H1 (cell line): ENCODE measurements at regions not wholly inside any gene's neighbourhood (a gene's known extent, or its start where the extent isn't known, plus 50 kb on each side); places are given as distances from the start of the nearest gene placed in this dataset.

Source experiments
- CTCF ChIA-PET: fragments of 300-600 bp; sonication (Branson Sonifier 250); formaldehyde crosslinking; loops from one replicate; lab custom pipeline; 2021; ENCODE audit not compliant: partially characterized antibody; lab: Charles Lee
- POLR2A ChIA-PET: fragments of 300-600 bp; sonication (Branson Sonifier 250); formaldehyde crosslinking; loops from one replicate; lab custom pipeline; 2021; ENCODE audit warnings: inconsistent platforms; ENCODE audit not compliant: partially characterized antibody; lab: Charles Lee
- DNase-seq, 2 experiments: peaks; one replicate each; pipeline versions ENCODE4 v3.0.0 to v3.0.0-alpha.2; 2010 to 2022; ENCODE audit warnings: low spot score in 2 of 2, low read depth in 1 of 2, mixed read lengths in 1 of 2
- FAIRE-seq: peaks from 2 replicates; lab custom pipeline; 2011; peaks lifted over from hg19 to GRCh38; lab: Jason Lieb, UNC
- H2AFZ ChIP-seq: 2 replicates; pipeline ENCODE4 v1.8.1; 2012; ENCODE audit warnings: low read length, inconsistent platforms
- H2AK5ac ChIP-seq: 2 replicates; pipeline ENCODE4 v1.6.1; 2013; ENCODE audit warnings: low read depth, low read length
- H2BK120ac ChIP-seq: replicated peaks from 2 replicates; pipeline ENCODE3; 2013; ENCODE audit warnings: low read depth, low read length, inconsistent platforms
- H2BK12ac ChIP-seq: 2 replicates; pipeline ENCODE4 v1.6.1; 2013; ENCODE audit warnings: low read depth, low read length
- H2BK15ac ChIP-seq: 2 replicates; pipeline ENCODE4 v1.6.1; 2013; ENCODE audit warnings: low read length
- H2BK20ac ChIP-seq: 2 replicates; pipeline ENCODE4 v1.6.1; 2013; ENCODE audit warnings: low read length
- H2BK5ac ChIP-seq: 2 replicates; pipeline ENCODE4 v1.6.1; 2013; ENCODE audit warnings: low read depth, low read length
- H3K14ac ChIP-seq: 2 replicates; pipeline ENCODE4 v1.6.1; 2013; ENCODE audit warnings: inconsistent platforms; ENCODE audit not compliant: insufficient read length
- H3K18ac ChIP-seq: 2 replicates; pipeline ENCODE4 v1.6.1; 2013; ENCODE audit warnings: low read length; ENCODE audit errors: extremely low read depth
- H3K23ac ChIP-seq: 2 replicates; pipeline ENCODE4 v1.6.1; 2013; ENCODE audit warnings: inconsistent platforms; ENCODE audit not compliant: insufficient read length
- H3K23me2 ChIP-seq: 2 replicates; pipeline ENCODE4 v1.6.1; 2013; ENCODE audit warnings: low read depth, low read length
- H3K27ac ChIP-seq: 2 replicates; pipeline ENCODE4 v1.6.1; 2011; ENCODE audit warnings: low read depth, low read length, inconsistent platforms
- H3K27me3 ChIP-seq, 4 experiments: replicated peaks in 1 of 4; 1 replicate in 1 of 4; 2 replicates in 3 of 4; pipeline versions ENCODE4 v1.6.1 to v1.8.1; 2011 to 2013; ENCODE audit warnings: low read length in 3 of 4, mild to moderate bottlenecking in 3 of 4, inconsistent platforms in 2 of 4, mixed read lengths in 2 of 4, moderate library complexity in 1 of 4; ENCODE audit not compliant: control insufficient read depth in 3 of 4, insufficient read depth in 3 of 4; ENCODE audit errors: extremely low read depth in 1 of 4
- H3K36me3 ChIP-seq, 4 experiments: 2 replicates each; pipeline versions ENCODE4 v1.6.1 to v1.8.1; 2011 to 2013; ENCODE audit warnings: mild to moderate bottlenecking in 4 of 4, low read length in 3 of 4, moderate library complexity in 2 of 4, control low read depth in 1 of 4, inconsistent platforms in 1 of 4; ENCODE audit not compliant: insufficient read depth in 4 of 4, control insufficient read depth in 2 of 4
- H3K4ac ChIP-seq: replicated peaks from 2 replicates; pipeline ENCODE3; 2013; ENCODE audit warnings: low read length, low read depth, mixed read lengths, inconsistent platforms; ENCODE audit not compliant: insufficient read length
- H3K4me1 ChIP-seq, 4 experiments: replicated peaks in 1 of 4; 1 replicate in 1 of 4; 2 replicates in 3 of 4; pipeline versions ENCODE4 v1.6.1 to v1.8.1; 2011 to 2013; ENCODE audit warnings: low read length in 3 of 4, inconsistent platforms in 2 of 4, mixed read lengths in 1 of 4; ENCODE audit not compliant: insufficient read depth in 4 of 4, control insufficient read depth in 3 of 4
- H3K4me2 ChIP-seq, 2 experiments: 2 replicates each; pipeline versions ENCODE4 v1.6.1 to v1.8.1; 2011 to 2013; ENCODE audit warnings: low read depth in 2 of 2, low read length in 2 of 2, control low read depth in 1 of 2, inconsistent platforms in 1 of 2, mild to moderate bottlenecking in 1 of 2; ENCODE audit not compliant: insufficient read depth in 1 of 2
- H3K4me3 ChIP-seq, 4 experiments: fragments of 200-600, 300-600 bp in 1 of 4; sonication (generic), shearing (Covaris generic), sonication (Bioruptor Twin) in 1 of 4; 2 replicates each; pipeline versions ENCODE4 v1.5.1 to v1.8.1; 2011 to 2016; ENCODE audit warnings: low read length in 4 of 4, low read depth in 3 of 4, control low read depth in 2 of 4, inconsistent platforms in 2 of 4, mild to moderate bottlenecking in 2 of 4, mixed read lengths in 1 of 4, moderate library complexity in 1 of 4; ENCODE audit not compliant: insufficient read depth in 2 of 4; ENCODE audit errors: extremely low read depth in 1 of 4
- H3K56ac ChIP-seq: replicated peaks from 2 replicates; pipeline ENCODE3; 2013; ENCODE audit warnings: low read depth, mild to moderate bottlenecking, mixed read lengths, low read length, inconsistent platforms; ENCODE audit not compliant: insufficient read length
- H3K79me1 ChIP-seq: 2 replicates; pipeline ENCODE4 v1.6.1; 2013; ENCODE audit warnings: low read depth, low read length, control low read depth
- H3K79me2 ChIP-seq, 2 experiments: 2 replicates each; pipeline versions ENCODE4 v1.6.1 to v1.8.1; 2012 to 2013; ENCODE audit warnings: low read length in 2 of 2, mild to moderate bottlenecking in 2 of 2, inconsistent platforms in 1 of 2; ENCODE audit not compliant: insufficient read depth in 2 of 2, control insufficient read depth in 1 of 2
- H3K9ac ChIP-seq, 4 experiments: replicated peaks in 1 of 4; 1 replicate in 1 of 4; 2 replicates in 3 of 4; pipeline versions ENCODE4 v1.6.1 to v1.8.1; 2011 to 2013; ENCODE audit warnings: low read depth in 3 of 4, low read length in 3 of 4, control low read depth in 2 of 4, mild to moderate bottlenecking in 2 of 4, moderate library complexity in 2 of 4, inconsistent platforms in 1 of 4; ENCODE audit errors: extremely low read depth in 1 of 4
- H3K9me3 ChIP-seq, 2 experiments: 2 replicates each; pipeline versions ENCODE4 v1.6.1 to v1.8.1; 2012 to 2013; ENCODE audit warnings: mild to moderate bottlenecking in 2 of 2, moderate library complexity in 2 of 2, control low read depth in 1 of 2, inconsistent platforms in 1 of 2, low read depth in 1 of 2, low read length in 1 of 2, mixed read lengths in 1 of 2; ENCODE audit not compliant: insufficient read depth in 2 of 2
- H4K20me1 ChIP-seq, 2 experiments: replicated peaks in 1 of 2; 2 replicates each; pipeline versions ENCODE3 to v1.8.1; 2011 to 2013; ENCODE audit warnings: inconsistent platforms in 2 of 2, low read length in 2 of 2, mild to moderate bottlenecking in 1 of 2; ENCODE audit not compliant: insufficient read depth in 2 of 2, control insufficient read depth in 1 of 2
- H4K5ac ChIP-seq: 2 replicates; pipeline ENCODE4 v1.6.1; 2013; ENCODE audit warnings: low read length, low read depth, mixed read lengths, inconsistent platforms; ENCODE audit not compliant: insufficient read length
- H4K8ac ChIP-seq: 2 replicates; pipeline ENCODE4 v1.8.0; 2013; ENCODE audit warnings: mild to moderate bottlenecking, moderate library complexity, low read length, inconsistent platforms; ENCODE audit not compliant: insufficient read depth; ENCODE audit errors: extremely low read depth
- H4K91ac ChIP-seq: replicated peaks from 2 replicates; pipeline ENCODE3; 2013; ENCODE audit warnings: low read length, mixed read lengths, inconsistent platforms; ENCODE audit not compliant: insufficient read length
- BACH1 ChIP-seq: IDR thresholded peaks from 2 replicates; pipeline ENCODE4 v1.6.1; 2012; ENCODE audit warnings: low read length, improper control_type of control experiment
- CHD1 ChIP-seq: IDR thresholded peaks from 2 replicates; pipeline ENCODE4 v1.6.1; 2012; ENCODE audit warnings: low read depth, low read length, improper control_type of control experiment
- CREB1 ChIP-seq: IDR thresholded peaks from 2 replicates; pipeline ENCODE4 v1.6.1; 2012; ENCODE audit warnings: inconsistent platforms
- EZH2 ChIP-seq: fragments of 200-600 bp; sonication (generic); IDR thresholded peaks from 2 replicates; pipeline ENCODE4 v1.7.1; 2012; ENCODE audit warnings: low read depth, mild to moderate bottlenecking, moderate library complexity, low read length, inconsistent platforms; ENCODE audit not compliant: severe bottlenecking
- FOSL1 ChIP-seq: IDR thresholded peaks from 2 replicates; pipeline ENCODE4 v1.6.1; 2011; ENCODE audit warnings: mild to moderate bottlenecking, low read depth, low read length, moderate library complexity; ENCODE audit not compliant: insufficient read depth
- GTF2F1 ChIP-seq: IDR thresholded peaks from 2 replicates; pipeline ENCODE4 v1.6.1; 2012; ENCODE audit warnings: low read depth, low read length, improper control_type of control experiment, borderline replicate concordance
- JUN ChIP-seq: IDR thresholded peaks from 2 replicates; pipeline ENCODE4 v1.6.1; 2011; ENCODE audit warnings: low read depth, mild to moderate bottlenecking, improper control_type of control experiment, low read length
- KDM1A ChIP-seq: fragments of 200-600, 300-600 bp; sonication (generic); IDR thresholded peaks from 2 replicates; pipeline ENCODE4 v1.7.1; 2016; ENCODE audit warnings: mild to moderate bottlenecking, low read length, borderline replicate concordance
- KDM4A ChIP-seq: IDR thresholded peaks from one replicate; pipeline ENCODE4 v1.7.1; 2012; ENCODE audit warnings: low read depth, mild to moderate bottlenecking, moderate library complexity, low read length, inconsistent platforms; ENCODE audit not compliant: severe bottlenecking
- KDM5A ChIP-seq: fragments of 200-600 bp; IDR thresholded peaks from 2 replicates; pipeline ENCODE4 v1.7.1; 2012; ENCODE audit warnings: mild to moderate bottlenecking, low read length, inconsistent platforms, mixed read lengths
- POU5F1 ChIP-seq: IDR thresholded peaks from 2 replicates; pipeline ENCODE4 v1.6.1; 2011; ENCODE audit warnings: low read depth, mild to moderate bottlenecking, low read length, moderate library complexity
- RFX5 ChIP-seq: IDR thresholded peaks from 2 replicates; pipeline ENCODE4 v1.6.1; 2011; ENCODE audit warnings: low read depth, low read length, improper control_type of control experiment, borderline replicate concordance
- RNF2 ChIP-seq: fragments of 200-900, 300-1000 bp; sonication (generic); IDR thresholded peaks from 2 replicates; pipeline ENCODE4 v1.7.1; 2016; ENCODE audit warnings: borderline replicate concordance, low read depth, mild to moderate bottlenecking, antibody characterized with exemption, low read length; ENCODE audit not compliant: poor library complexity, severe bottlenecking; ENCODE audit errors: missing control alignments
- TAF7 ChIP-seq: optimal IDR thresholded peaks from 2 replicates; pipeline ENCODE3; 2011; ENCODE audit warnings: low read depth, mild to moderate bottlenecking, inconsistent platforms, low read length, moderate library complexity, borderline replicate concordance
- ZNF274 ChIP-seq: IDR thresholded peaks from 2 replicates; pipeline ENCODE4 v1.7.0; 2012; ENCODE audit warnings: low read length, borderline replicate concordance; ENCODE audit errors: extremely low read depth
- WGBS, 2 experiments: shearing (Covaris generic) in 1 of 2; methylation state at CpG; one replicate each; pipeline versions ENCODE4 v1.1.6 to v1.1.7; 2013 to 2015; ENCODE audit warnings: low lambda C conversion rate in 2 of 2, mixed read lengths in 2 of 2, inconsistent platforms in 1 of 2, low coverage in 1 of 2, missing lambda C conversion rate in 1 of 2; ENCODE audit not compliant: insufficient replicate concordance in 2 of 2, insufficient coverage in 1 of 2, insufficient read length in 1 of 2; ENCODE audit errors: extremely low coverage in 1 of 2, missing lambda C conversion rate in 1 of 2; 5-methylcytosine and 5-hydroxymethylcytosine counted together

DNA sequence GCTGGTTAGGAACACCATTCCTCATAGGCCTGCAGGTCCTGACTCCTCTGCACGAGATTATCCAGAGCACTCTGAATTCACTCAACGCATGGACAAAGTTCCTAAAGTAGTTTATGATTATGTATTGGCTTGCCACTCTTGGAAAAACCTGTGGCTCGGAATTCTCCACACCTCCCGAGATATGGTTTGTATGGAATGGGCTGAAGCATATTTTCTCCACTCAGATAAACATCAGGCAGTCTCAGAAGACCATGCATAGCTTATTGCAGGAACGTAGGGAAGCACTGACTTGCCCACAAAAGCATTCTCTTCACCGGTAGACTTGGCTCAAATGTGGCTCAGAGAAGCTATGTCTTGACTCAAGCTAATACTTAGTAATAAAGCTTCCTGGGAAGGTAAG is 338.6 kb upstream of the NFE2L3 start:
- no peak overlapping the region for H2BK5ac ChIP-seq
- H4K20me1 ChIP-seq: no peaks in the 10 kb centered on the region
- no peaks in the 10 kb centered on the region for H3K4me1 ChIP-seq
- H2BK12ac ChIP-seq: no peak overlapping the region
- H2BK20ac ChIP-seq: no peak overlapping the region
- DNase-seq: no peak
- H4K91ac ChIP-seq: no peak overlapping the region
- no peaks in the 10 kb centered on the region for H3K79me2 ChIP-seq
- H2BK120ac ChIP-seq: no peak overlapping the region
- CTCF ChIA-PET: interaction anchor here (0.7 to 1.0 kb wide), 2 partner anchors 9 kb away, joined by 3 to 4 read pairs; no protein-coding TSS in a partner anchor
- no peak overlapping the region for H2AFZ ChIP-seq
- no peak overlapping the region for H3K4me2 ChIP-seq
- no peak overlapping the region for H3K56ac ChIP-seq
- H2BK15ac ChIP-seq: no peak overlapping the region
- H3K79me1 ChIP-seq: no peaks in the 10 kb centered on the region
- no peaks in the 10 kb centered on the region for H3K27me3 ChIP-seq
- H4K8ac ChIP-seq: no peak overlapping the region
- H3K9me3 ChIP-seq: no peaks in the 10 kb centered on the region
- no peak overlapping the region for H3K4ac ChIP-seq
- H3K36me3 ChIP-seq: no peaks in the 10 kb centered on the region
- H2AK5ac ChIP-seq: no peak overlapping the region
- POLR2A ChIA-PET: no interaction called here
- H3K9ac ChIP-seq: no peak overlapping the region
- no peak overlapping the region for H3K27ac ChIP-seq
- WGBS, 2 experiments: 82% methylated on average over 6 of the region's 6 CpGs; no CpG with 5 or more reads in 1 of the 2 experiments
- no peak overlapping the region for H3K18ac ChIP-seq
- no peak overlapping the region for H3K14ac ChIP-seq
- no peak overlapping the region for H4K5ac ChIP-seq
- no peak for FAIRE-seq
- H3K23ac ChIP-seq: no peak overlapping the region
- no peaks in the 10 kb centered on the region for H3K23me2 ChIP-seq
- no peak overlapping the region for H3K4me3 ChIP-seq
- TF ChIP-seq RNF2: no peak
- no peak for TF ChIP-seq CHD1
- no peak for TF ChIP-seq BACH1
- no peak for TF ChIP-seq KDM1A
- no peak for TF ChIP-seq KDM5A
- TF ChIP-seq JUN: no peak
- TF ChIP-seq KDM4A: no peak
- TF ChIP-seq EZH2: no peak
- TF ChIP-seq CREB1: no peak
- no peak for TF ChIP-seq TAF7
- TF ChIP-seq RFX5: no peak
- no peak for TF ChIP-seq ZNF274
- TF ChIP-seq POU5F1: no peak
- TF ChIP-seq GTF2F1: no peak
- no peak for TF ChIP-seq FOSL1
